ENCODE measurements at regions not wholly inside any gene's neighbourhood (a gene's known extent, or its start where the extent isn't known, plus 50 kb on each side); places are given as distances from the start of the nearest gene placed in this dataset.

- TF ChIP-seq FOXP2 (optimal IDR thresholded peaks at IDR 0.05; ENCODE audit: control extremely low read depth, extremely low read length, insufficient read depth) (no peak), EZH2 (IDR thresholded peaks at IDR 0.05) (no peak), POLR2AphosphoS5 (IDR thresholded peaks at IDR 0.05; ENCODE audit: borderline replicate concordance, low read depth, low read length) (no peak)
Observed at GRCh38 chr16:51757124-51757470, 606.0 kb upstream of the SALL1 start.

All from SK-N-MC (cell line).